Epidermal melanocyte (primary cell): ENCODE measurements at regions not wholly inside any gene's neighbourhood (a gene's known extent, or its start where the extent isn't known, plus 50 kb on each side); places are given as distances from the start of the nearest gene placed in this dataset.
"Not testable (repeated sequence)": the region's sequence is repeated elsewhere in the genome, so short reads cannot be mapped to it uniquely, and the experiment has no call there.

Experiments used
- DNase-seq: peaks from one replicate; pipeline ENCODE4 v3.0.0; 2011; ENCODE audit warnings: low spot score; ENCODE audit not compliant: insufficient read length

DNA sequence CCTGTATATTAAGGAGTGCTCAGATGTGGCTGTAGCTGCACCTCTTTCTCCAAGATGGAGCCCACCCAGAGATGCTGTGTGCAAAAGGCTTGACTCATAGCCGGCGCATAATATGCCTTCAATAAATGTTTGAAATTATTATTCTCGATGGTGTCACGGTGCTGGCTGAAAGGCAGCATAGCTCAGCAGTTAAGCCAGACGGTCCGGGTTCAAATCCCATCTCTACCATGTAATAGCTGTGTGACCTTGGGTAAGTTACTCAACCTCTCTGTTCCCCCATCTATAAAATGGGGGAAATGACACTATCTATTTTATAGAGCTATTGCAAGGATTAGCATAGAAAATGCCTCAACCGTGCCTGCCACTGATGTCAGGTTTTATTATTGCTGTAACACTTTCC, 164.2 kb downstream of the GOSR1 start:
- not testable (repeated sequence) for DNase-seq

DNA sequence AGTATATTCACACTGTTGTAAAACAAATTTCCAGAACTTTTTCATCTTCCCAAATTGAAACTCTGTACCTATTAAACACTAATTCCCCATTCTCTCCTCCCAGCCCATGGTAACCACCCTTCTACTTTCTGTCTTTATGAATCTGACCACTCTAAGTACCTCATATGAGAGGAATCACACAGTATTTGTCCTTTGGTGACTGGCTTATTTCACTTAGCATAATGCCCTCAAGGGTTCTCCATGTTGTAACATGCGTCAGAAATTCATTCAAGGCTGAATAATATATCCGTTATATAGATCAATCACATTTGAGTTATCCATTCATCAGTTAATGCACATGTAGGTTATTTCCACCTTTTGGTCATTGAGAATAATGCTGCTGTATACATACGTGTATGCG, 162.2 kb downstream of the GOSR1 start:
- not testable (repeated sequence) for DNase-seq

DNA sequence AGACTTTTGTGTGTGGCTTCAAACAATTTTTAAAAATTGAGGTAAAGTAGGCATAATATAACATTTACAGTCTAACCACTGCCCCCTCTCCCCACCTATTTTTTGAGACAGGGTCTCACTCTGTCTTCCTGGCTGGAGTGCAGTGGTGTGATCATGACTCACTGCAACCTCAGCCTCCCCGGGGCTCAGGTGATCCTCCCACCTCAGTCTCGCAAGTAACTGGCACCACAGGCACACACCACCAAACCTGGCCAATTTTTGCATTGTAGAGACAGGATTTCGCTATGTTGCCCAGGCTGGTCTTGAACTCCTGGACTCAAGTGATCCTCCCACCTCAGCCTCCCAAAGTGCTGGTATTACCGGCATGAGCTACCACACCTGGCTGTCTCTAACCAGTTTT, 161.8 kb downstream of the GOSR1 start:
- DNase-seq, result not testable (repeated sequence)

DNA sequence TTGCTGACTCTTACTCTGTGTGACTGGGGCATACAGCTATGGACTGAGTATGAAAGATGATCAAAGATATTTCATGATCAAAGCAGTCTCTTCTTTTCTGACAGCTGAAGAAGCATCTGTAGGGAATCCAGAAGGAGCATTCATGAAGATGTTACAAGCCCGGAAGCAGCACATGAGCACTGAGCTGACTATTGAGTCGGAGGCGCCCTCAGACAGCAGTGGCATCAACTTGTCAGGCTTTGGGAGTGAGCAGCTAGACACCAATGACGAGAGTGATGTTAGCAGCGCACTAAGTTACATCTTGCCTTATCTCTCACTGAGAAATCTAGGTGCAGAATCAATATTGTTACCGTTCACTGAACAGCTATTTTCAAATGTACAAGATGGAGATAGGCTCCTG, 154.4 kb downstream of the GOSR1 start:
- not testable (repeated sequence) for DNase-seq

DNA sequence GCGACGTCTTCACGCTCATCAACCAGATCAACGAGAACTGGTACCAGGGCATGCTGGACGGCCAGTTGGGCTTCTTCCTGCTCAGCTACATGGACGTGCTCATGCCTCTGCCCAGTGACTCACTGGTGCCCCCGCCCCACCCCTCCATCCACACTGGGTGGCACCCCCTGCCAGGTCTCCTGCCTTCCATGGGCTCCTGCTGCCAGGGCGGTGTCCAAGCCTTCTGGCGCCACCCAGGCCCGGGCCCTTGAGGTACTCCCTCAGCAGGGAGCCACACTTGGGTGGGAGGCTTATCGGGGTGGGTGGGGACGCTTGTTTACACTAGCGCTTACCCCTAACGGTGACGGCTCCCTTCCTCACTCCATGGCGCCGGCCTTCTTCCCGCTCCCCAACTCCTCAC, 148.2 kb downstream of the GOSR1 start:
- DNase-seq, result not testable (repeated sequence)

DNA sequence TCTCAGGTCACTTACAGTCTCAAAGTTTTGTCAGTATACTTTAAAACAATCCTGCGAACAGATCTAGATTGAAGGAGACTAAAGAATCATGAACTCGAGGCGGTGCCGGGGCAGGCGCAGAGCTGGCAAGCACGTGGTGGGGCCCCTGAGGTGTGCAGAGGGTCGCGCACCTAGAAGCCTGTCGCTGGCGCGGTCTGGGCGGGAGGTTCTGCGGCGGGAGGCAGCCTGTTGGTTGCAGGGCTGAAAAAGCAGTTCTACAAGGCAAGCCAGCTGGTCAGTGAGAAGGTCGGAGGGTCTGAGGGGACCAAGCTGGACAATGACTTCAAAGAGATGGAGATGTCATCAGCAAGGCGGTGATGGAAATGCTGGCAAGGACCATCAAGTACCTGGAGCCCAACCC, 147.0 kb downstream of the GOSR1 start:
- DNase-seq, result not testable (repeated sequence)

DNA sequence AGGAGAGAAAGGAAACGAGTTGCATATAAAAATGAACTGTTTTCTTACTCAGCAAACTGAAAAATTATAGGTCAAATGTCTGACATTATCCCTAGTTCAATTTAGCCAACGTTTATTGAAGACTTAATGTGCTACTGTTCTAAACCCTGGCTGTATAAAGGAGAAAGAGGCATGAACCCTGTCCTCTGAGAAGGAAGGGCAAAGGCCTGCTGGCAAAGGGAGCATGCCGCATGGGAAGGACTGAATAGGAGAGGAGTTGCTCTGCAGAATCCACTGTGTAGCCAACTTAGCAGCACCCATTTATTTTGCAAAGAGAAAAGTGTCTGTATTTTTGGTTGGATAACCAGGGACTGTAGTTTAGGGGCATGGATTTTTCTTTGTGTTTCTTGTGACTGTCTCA, 132.5 kb downstream of the GOSR1 start:
- not testable (repeated sequence) for DNase-seq

DNA sequence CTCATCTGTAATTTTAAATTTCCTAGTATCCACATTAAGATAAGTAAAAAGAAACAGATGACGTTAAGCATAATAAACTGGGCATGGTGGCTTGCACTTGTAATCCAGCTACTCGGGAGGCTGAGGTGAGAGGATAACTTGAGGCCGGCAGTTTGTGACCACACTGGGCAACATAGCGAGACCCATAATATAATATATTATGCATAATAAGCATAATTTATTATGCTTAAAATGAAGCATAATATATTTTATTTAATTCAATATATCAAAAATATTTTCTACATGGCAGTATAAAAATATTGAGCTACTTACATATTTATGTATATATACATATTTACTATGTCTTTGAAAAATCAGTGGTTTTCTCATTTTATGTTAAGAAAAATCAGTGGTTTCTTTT, 128.3 kb downstream of the GOSR1 start:
- DNase-seq, result no peak

DNA sequence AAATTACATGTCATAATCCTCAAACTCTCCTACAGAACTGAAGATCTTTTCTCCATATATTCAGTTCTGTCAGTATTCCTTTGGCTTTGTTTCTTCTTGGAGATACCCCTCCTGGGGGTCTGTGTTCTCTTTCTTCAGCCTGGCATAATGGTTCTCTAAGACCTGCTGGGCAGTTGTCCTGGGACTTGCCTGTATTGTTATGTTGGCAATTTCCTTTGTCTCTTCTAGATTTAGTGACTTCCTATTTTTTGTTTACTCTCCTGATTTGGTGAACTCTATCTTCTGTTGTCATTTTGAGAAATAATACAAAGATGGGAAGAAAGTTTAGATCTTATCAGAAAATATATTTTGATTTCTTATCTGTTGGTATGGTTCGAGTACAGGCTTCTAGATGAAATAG, 127.8 kb downstream of the GOSR1 start:
- DNase-seq, result no peak

DNA sequence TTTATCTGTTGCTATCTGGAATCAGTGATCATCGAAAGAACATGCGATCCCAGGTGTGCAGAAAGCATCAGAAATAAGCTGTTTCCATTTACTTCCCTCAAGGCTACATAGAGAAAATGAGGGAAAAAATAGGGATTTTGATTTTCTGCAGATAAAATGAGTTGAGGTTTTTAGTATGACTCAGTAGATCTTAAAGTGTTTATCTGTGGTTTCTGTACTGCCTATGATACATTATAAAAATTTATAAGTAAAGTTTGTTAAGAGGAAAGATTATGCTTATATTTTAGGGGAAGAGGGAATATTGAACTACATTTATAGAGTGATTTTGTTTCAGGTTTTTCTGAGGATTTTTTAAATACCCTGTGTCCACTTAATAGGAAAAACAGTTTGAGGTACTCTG, 125.2 kb downstream of the GOSR1 start:
- not testable (repeated sequence) for DNase-seq

DNA sequence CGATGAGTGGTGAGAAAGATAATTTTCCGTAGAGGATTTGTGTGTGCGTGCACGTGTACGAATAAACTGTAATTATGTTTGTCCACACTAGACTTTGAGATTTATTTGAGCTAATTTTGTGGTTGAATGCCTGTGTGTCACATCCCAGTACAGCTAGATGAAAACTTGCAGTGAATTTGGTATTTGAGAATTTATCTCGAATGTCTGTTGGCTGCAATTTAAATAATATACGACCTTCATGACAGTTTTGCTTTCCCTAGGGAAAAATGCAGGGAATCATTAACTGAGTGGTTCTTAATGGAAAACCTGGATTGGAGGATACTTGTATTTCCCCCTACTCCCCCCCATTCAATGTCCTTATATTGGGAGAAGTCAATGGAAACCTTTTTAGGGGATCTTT, 124.8 kb downstream of the GOSR1 start:
- DNase-seq, result not testable (repeated sequence)

DNA sequence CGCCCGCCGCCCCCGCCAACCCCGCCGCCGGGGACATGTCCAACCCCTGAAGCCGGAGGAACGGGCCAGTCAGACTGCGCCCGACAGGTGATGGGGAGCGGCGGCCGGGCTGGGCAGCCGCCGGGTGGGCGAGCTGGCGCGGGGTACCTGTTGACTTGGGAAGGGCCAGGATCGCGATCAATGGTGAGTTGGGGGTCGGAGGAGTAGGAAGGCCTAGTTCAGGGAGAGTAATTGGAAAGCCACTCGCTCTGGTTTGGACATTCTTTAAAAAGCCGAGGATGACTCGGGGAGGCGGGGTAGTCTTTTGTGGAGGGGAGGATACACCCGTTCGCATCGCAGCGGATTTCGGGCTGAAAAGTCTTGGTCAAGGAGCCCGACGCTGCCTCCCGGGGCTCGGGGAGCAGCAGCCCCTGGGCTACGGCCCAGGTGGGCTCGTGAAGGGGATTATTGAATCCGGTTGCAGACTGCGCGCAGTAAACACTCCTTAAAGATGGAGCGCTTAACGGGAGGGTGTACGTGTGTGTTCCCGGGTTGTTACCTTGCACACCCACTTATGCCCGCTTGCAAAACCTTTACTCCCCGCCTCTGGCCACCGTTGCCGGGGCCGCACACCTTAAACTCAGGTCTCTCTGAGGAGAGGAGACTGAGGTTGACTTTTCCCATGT, 123.8 kb downstream of the GOSR1 start:
- peak; percentile 20 for DNase-seq

DNA sequence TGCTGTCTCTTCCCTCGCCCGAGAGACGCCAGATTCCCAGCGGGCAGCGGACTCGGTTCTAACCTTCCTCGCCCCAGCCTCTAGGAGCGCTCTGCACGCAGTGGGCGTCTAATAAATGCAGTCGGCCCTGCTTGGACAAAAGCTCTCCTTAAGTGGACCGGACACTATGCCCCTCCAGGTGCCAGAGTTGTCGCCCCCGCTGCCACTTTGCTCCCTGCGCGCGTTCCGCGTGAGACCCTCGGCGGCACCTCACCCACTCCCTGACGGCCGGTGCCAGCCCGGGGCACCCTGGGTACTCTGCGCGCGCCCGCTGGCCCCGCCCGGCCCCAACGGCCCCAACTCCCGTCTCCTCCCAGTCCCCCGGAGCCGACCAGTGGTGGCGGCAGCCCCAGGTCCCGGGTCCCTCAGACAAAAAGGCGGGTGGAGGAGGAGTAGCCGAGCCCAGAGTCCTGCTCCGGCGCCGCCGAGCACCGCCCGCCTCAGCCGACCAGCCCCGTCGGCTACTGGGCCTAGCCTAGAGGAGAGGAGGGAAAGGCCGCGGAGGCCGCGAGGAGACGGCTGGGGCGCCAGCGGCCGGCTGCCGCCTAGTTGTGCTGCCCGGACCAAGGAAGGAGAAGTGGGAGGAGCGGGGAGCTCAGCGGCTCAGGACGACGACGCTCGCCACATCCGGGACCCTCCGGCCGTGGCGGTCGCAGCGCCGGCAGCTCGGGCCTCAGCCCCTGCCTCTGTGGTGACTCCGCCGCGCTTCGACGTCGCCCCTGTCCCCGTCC, 123.0 kb downstream of the GOSR1 start:
- peak; percentile 75 for DNase-seq

DNA sequence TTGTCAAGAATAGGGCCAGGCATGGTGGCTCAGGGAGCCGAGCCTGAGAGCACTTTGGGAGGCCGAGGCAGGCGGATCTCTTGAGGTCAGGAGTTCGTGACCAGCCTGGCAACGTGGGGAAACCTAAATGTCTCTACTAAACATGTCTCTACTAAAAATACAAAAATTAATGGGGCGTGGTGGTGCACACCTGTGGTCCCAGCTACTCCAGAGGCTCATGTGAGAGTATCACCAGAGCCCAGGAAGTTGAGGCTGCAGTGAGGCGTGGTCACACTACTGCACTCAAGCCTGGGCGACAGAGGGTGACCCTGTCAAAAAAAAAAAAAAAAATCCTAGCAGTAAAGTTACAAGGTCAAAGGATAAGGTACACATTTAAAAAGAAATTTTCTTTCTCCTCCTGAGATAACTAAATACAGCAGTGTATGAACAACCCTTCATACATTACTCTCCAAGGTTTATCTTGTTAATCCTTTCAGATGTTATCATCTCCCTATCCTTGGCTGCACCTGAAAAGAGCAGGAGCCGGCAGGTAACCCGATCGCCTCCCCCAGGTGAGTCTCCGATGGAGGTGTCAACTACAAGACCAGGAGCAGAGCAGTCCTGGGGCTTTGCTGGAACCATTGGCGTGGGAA, 122.3 kb downstream of the GOSR1 start:
- no peak for DNase-seq

DNA sequence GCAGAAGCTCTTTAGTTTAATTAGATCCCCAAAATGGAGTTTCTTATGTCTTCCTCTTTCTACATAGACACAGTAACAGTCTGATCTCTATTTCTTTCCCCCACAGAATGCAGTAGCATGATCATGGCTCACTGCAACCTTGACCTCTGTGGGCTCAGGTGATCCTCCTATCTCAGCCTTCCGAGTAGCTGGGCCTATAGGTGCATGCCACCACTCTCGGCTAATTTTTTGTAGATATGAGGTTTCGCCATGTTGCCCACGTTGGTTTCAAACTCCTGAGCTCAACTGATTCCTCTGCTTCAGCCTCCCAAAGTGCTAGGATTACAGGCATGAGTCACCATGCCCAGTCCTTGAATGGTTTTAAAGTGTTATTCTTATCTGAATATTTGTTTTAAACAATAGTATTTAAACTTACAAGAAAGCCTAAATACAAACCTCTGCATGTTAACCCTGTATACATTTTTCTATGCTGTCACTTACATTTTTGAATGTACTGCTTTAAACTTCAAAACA, 120.6 kb downstream of the GOSR1 start:
- DNase-seq, result no peak

DNA sequence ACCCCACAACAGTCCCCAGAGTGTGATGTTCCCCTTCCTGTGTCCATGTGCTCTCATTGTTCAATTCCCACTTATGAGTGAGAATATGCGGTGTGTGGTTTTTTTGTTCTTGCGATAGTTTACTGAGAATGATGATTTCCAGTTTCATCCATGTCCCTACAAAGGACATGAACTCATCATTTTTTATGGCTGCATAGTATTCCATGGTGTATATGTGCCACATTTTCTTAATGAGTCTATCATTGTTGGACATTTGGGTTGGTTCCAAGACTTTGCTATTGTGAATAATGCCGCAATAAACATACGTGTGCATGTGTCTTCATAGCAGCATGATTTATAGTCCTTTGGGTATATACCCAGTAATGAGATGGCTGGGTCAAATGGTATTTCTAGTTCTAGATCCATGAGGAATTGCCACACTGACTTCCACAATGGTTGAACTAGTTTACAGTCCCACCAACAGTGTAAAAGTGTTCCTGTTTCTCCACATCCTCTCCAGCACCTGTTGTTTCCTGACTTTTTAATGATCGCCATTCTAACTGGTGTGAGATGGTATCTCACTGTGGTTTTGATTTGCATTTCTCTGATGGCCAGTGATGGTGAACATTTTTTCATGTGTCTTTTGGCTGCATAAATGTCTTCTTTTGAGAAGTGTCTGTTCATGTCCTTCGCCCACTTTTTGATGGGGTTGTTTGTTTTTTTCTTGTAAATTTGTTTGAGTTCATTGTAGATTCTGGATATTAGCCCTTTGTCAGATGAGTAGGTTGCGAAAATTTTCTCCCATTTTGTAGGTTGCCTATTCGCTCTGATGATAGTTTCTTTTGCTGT, 120.0 kb downstream of the GOSR1 start:
- not testable (repeated sequence) for DNase-seq

DNA sequence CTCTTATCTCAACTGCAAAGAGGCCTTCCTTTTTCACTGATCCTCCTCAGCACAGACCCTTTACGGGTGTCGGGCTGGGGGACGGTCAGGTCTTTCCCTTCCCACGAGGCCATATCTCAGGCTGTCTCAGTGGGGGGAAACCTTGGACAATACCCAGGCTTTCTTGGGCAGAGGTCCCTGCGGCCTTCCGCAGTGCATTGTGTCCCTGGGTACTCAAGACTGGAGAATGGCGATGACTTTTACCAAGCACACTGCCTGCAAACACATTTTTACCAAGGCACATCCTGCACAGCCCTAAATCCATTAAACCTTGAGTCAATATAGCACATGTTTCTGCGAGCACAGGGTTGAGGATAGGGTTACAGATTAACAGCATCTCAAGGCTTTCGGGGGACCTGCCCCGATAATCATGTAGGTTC, 117.8 kb downstream of the GOSR1 start:
- DNase-seq, result not testable (repeated sequence)

DNA sequence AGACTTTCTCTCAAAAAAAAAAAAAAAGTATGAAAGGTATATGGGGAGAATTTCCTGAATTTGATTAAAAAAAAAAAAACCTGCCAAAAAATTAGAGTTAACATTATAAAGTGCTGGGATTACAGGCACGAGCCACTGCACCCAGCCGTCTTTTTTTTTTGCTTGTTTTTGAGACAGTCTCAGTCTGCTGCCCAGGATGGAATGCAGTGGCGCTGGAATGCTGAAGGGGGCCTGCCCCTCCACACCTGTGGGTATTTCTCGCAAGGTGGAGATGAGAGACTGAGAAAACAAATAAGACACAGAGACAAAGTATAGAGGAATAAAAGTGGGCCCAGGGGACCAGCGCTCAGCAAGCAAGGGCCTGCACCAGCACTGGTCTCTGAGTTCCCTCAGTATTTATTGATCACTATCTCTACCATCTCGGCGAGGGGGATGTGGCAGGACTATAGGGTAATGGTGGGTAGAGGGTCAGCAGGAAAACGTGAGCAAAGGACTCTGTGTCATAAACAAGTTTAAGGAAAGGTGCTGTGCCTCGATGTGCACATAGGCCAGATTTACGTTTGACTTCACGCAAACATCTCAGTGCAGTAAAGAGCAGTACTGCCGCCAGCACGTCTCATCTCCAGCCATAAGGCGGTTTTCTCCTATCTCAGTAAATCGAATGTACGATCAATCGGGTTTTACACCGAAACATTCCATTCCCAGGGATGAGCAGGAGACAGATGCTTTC, 117.2 kb downstream of the GOSR1 start:
- no peak for DNase-seq

DNA sequence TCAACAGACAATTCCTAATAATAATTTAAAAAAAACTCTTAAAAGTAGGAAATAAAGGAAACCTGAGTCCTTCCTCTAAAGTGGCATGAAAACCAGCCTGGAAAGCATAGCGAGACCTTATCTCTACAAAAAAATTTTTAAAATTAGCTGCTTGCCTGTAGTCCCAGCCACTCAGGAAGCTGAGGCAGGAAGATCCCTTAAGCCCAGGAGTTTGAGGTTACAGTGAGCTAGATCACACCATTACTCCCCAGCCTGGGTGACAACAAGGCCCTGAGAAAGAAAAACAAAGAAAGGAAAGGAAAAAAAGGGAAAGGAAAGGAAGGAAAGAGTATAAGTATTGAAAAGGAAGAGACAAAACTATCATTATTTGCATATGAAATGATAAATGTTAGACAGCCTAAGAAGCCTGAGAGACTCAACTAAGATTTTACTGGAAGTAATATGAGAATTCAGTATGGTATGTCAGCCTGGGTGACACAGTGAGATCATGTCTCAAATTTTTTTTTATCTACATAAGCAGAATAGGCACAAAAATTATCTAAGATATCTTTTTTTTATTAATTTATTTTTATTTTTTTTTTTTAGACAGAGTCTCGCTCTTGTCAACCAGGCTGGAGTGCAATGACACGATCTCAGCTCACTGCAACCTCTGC, 113.0 kb downstream of the GOSR1 start:
- no peak for DNase-seq

DNA sequence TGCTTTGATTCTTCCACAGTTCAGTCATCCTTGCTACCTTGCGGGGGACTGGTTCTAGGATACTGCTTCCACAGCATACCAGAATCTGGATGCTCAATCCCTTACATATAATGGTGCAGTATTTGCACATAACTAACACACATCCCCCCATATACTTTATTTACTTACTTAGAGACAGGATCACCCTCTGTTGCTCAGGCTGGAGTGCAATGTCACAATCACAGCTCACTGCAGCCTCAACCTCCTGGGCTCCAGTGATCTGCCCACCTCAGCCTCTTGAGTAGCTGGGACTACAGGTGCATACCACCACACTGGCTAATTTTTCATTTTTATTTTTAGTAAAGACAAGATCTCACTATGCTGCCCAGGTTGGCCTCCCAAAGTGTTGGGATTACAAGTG, 112.2 kb downstream of the GOSR1 start:
- no peak for DNase-seq
